T-helper 17 cell (primary cell): ENCODE measurements at regions not wholly inside any gene's neighbourhood (a gene's known extent, or its start where the extent isn't known, plus 50 kb on each side); places are given as distances from the start of the nearest gene placed in this dataset.
"Not testable (repeated sequence)": the region's sequence is repeated elsewhere in the genome, so short reads cannot be mapped to it uniquely, and the experiment has no call there.

Experiments used
- ATAC-seq: fragments of 150-1000 bp; cut with Tn5 transposase; 2 replicates; pipeline ENCODE4 v1.10.0; 2021; ENCODE audit warnings: mild to moderate bottlenecking, moderate library complexity
- DNase-seq, 3 donors: peaks; one replicate each; pipeline versions ENCODE4 v3.0.0 to v3.0.0-alpha.2; 2020 to 2021
- H3K9me3 ChIP-seq: one replicate; pipeline ENCODE4 v1.7.0; 2013; ENCODE audit warnings: low read length, mild to moderate bottlenecking; ENCODE audit not compliant: control insufficient read depth, poor library complexity, severe bottlenecking
- H3K27ac Mint-ChIP-seq: one replicate; pipeline ENCODE4 v1.8.0; 2022; ENCODE audit warnings: mild to moderate bottlenecking, moderate library complexity, mixed read lengths
- H3K27me3 Mint-ChIP-seq: one replicate; pipeline ENCODE4 v1.8.0; 2022; ENCODE audit warnings: mixed read lengths
- H3K36me3 Mint-ChIP-seq: one replicate; pipeline ENCODE4 v1.8.0; 2022; ENCODE audit warnings: low read depth, mixed read lengths
- H3K4me1 Mint-ChIP-seq: one replicate; pipeline ENCODE4 v1.8.0; 2022; ENCODE audit warnings: mild to moderate bottlenecking, mixed read lengths
- H3K4me3 Mint-ChIP-seq: one replicate; pipeline ENCODE4 v1.8.0; 2022; ENCODE audit warnings: mild to moderate bottlenecking, moderate library complexity, mixed read lengths

DNA sequence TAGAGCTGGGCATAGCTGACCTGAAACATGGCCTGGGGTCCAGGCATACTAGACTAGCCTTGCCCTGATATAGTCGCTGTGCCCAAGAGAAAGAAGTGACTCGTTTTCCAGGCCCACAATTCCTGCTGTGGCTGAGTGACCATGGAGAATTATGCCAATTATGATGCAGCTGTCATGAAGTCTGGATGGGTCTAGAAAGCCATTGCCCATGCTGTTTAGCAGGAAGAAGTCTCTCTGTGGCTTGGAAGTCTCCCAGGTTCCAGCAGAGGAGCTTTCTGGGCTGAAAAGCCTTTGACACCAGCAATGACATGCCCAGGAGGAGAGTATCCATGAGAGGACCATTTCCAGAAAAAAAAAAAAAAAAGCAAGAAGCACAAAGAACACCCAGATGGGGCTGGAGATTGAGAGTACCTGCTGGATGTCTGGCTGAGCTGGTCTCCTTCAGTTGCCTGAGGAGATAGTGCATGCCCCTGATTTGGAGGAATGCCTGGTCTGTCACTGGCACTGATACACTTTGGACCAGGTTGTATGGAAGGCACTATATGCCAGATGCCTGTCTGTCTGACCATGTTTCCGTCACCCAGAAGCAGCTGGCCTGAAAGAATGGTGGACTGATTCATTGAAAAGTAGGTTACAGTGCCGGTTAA, 128.0 kb upstream of the EPB41L4A start:
- DNase-seq = no peak
- ATAC-seq = no peak
- Mint-ChIP-seq H3K4me1 (peaks cover 4% of the 10 kb centered on the region), H3K27me3 (peaks cover 20% of the 10 kb centered on the region), H3K27ac (no peak overlapping the region), H3K36me3 (no peaks in the 10 kb centered on the region), H3K4me3 (no peak overlapping the region)
- H3K9me3 ChIP-seq = no peaks in the 10 kb centered on the region

DNA sequence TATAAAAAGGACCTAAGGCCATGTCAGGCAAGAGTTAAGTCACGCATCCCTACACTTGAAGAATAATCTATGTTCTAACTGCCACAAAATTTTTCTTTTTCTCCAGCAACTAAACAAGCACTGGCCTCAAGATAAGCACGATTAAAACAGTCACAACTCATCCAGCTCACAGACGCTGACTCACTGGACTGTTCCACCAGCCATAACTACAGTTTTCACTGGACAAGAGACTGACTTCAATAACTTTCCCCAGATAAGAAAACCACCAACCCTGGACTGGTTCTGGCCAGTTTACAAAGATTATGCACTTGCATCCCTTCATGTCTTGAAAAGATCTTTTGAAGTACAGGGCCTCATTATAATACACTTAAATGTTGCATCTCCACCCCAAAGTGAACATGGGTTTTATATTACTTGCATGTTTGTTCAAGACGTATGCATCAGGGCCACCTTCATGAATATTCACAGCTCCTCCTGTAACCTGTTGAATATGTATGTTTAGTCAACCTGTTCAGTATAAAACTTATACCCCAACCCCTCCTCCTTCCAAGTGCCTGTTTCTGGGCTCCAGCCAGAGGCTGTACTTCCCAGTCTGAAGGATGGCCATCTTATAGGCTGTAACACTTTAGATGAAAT, 129.3 kb upstream of the EPB41L4A start:
- no peak for DNase-seq

DNA sequence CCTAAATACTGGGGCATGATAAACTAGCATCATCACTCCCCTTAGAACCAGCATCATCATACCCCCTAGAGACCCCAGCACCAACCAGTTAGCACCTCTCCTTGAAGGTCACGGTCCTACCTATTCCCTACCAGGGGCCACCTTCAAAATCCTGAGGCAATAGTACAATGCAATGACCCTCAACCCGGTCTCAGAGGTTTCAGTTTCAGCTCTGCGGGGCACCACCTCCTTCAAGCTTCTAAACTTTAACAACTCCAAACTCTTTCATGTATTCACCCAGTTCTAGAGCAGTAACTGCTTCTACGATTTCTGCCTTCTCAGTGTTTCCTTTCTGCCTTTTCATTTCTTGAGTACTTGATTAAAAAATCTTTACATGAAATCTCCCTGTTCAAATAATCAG, 130.1 kb upstream of the EPB41L4A start:
- DNase-seq = no peak

More for the DNA sequence above, 129.3 kb upstream of the EPB41L4A start:
- no peaks in the 10 kb centered on the region for H3K9me3 ChIP-seq
- Mint-ChIP-seq H3K36me3 (no peaks in the 10 kb centered on the region), H3K27me3 (peaks cover 20% of the 10 kb centered on the region), H3K27ac (no peak overlapping the region), H3K4me3 (no peak overlapping the region), H3K4me1 (peaks cover 4% of the 10 kb centered on the region)
- ATAC-seq = no peak

DNA sequence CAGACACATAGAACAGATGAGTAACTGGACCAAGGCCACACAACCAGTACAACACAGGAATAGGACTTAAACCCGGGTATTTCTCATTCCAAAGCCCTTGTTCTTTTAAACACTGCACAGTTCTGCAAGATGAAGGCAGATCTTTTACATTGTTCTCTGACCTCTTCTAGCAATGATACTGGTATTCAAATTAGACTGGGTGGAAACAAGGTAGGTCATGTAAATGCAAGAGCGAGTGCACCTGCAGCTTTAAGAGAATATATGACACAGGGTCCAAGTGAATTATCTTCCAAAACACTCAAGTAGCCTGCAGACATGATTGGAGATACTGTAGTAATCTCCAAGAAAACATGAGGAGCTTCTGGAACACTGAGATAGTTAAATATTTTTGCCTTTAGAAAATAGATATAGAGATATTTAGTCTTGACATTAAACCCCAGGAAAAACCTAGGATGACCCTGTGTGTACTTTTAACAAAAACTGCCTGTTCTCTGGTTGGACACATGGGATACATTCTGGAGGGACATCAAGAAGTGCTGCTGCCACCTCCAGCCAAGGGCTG, 130.6 kb upstream of the EPB41L4A start:
- Mint-ChIP-seq H3K36me3 (no peaks in the 10 kb centered on the region), H3K27me3 (peaks cover 20% of the 10 kb centered on the region), H3K27ac (no peak overlapping the region), H3K4me1 (peaks cover 4% of the 10 kb centered on the region), H3K4me3 (no peak overlapping the region)
- ATAC-seq (no peak), DNase-seq (no peak)
- no peaks in the 10 kb centered on the region for H3K9me3 ChIP-seq

More for the DNA sequence above, 130.1 kb upstream of the EPB41L4A start:
- Mint-ChIP-seq H3K27me3 (peaks cover 20% of the 10 kb centered on the region), H3K4me3 (no peak overlapping the region), H3K4me1 (peaks cover 4% of the 10 kb centered on the region), H3K27ac (no peak overlapping the region), H3K36me3 (no peaks in the 10 kb centered on the region)
- ATAC-seq = no peak
- no peaks in the 10 kb centered on the region for H3K9me3 ChIP-seq

DNA sequence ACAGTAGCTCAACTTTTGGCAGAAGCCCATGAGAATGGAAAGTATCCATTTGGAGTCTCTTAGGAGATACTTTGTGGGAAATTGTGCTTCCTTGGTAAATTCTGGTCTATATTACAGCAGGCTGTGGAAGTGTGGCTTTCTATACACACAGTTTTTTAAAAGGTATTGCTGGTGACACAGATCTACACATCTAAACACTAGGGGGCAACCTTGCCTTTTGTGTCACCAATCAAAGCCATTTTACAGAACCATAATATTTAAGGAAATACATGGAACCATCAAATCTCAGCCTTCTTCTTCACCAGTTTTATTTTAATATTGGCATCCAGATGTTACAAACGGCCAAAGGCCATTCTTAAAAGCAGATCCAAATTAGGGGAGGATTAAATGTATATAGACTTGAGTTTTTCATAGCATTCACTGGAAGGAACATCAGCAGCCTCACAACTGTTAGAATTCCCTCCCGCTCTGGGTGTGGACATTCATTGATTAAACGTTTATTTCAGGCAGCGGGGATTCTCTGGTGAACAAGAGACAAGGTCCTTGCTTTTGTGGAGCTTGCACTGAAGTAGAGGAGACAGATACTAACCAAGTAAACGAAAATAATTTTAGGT, 132.4 kb upstream of the EPB41L4A start:
- H3K27me3 Mint-ChIP-seq = peaks cover 13% of the 10 kb centered on the region
- peak in 1 of 3 donors; percentile 5 for DNase-seq
- H3K9me3 ChIP-seq = no peaks in the 10 kb centered on the region
- H3K27ac Mint-ChIP-seq = no peak overlapping the region
- H3K4me1 Mint-ChIP-seq = peaks cover 4% of the 10 kb centered on the region
- H3K4me3 Mint-ChIP-seq = no peak overlapping the region
- ATAC-seq = peak; percentile 68
- no peaks in the 10 kb centered on the region for H3K36me3 Mint-ChIP-seq

DNA sequence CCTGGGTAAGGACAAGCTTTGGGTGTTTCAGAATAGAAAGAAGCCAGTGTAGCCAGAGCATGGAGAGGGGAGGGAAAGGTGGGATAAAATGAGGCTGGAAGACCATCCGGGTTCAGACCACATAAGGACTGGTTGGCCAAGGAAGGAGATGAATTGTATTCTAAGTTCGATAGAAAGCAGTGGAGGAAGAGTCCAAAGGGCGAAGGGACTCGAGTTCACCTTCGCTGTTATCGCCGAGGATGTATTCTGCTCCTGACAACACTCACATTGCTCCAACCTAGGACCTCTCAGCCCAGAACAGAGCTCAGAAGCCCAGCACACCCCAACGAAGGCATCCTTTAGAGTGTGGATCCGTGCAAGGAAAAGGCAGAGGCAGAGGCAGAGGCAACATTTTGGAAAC, 133.1 kb upstream of the EPB41L4A start:
- H3K36me3 Mint-ChIP-seq = no peaks in the 10 kb centered on the region

DNA sequence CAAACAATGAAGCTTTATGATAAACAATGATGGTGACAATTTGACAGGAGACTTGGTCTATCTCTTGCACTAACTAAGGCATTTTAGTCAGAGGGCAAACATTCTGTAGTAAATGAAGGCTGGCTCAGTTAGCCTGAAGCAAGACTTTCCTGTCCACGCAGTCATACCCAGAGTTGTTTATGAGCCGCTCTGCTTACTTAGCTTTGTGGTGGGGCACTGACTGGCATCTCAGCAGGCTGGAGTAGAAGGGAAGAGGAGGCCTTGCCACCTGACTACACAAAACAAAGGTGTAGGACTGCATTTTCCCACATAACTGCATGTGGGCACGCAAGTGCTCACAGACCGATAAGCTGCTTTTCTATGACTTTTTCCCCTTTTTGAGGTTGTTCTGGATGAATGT, 133.7 kb upstream of the EPB41L4A start:
- Mint-ChIP-seq H3K4me1 (peaks cover 4% of the 10 kb centered on the region), H3K36me3 (no peaks in the 10 kb centered on the region), H3K27me3 (peaks cover 9% of the 10 kb centered on the region), H3K4me3 (no peak overlapping the region), H3K27ac (no peak overlapping the region)
- DNase-seq (no peak), ATAC-seq (no peak)
- H3K9me3 ChIP-seq = no peaks in the 10 kb centered on the region

More for the DNA sequence above, 133.1 kb upstream of the EPB41L4A start:
- Mint-ChIP-seq H3K27ac (no peak overlapping the region), H3K4me3 (no peak overlapping the region), H3K27me3 (peaks cover 9% of the 10 kb centered on the region), H3K4me1 (peaks cover 4% of the 10 kb centered on the region)
- H3K9me3 ChIP-seq = no peaks in the 10 kb centered on the region
- no peak for DNase-seq
- ATAC-seq = no peak

DNA sequence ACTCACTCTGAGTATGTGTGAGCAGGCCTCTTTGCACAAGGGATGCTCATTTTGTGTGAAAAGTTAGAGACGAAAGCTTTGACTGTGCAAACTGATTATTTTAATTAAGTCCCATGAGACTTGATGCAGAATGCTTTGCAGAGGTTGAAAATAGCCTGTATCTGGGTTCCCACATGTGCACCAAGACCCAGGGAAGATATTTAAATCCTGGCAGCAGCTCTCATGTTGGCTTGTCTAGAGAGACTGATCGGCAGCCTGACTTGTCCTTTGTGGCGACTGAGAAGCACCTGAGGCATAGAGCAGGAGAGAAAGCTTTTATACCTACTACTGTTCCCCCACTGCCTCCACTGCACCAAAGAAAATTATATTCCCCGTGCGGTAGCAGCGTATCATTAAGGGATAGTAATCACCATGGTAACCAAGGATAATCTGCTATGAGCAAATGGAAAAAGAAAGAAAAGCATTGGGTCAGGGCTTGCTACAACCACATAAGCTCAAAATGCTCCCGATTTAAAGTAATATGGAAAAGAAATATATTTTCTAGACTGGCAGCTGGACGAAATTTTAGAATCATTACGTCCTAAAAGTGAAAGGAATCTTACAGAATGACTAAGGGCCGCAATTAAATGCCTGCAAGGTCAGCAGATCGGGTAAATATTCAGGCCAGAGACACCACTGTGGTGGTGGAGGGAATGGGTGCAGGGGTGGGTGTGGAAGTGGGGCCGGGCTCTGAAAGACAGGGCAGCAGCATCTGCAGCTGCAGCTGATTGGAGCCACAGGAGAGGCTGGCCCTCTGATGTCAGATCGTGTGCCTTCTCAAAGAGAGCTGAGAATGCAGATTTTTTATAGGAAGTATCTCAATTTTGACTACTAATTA, 135.3 kb upstream of the EPB41L4A start:
- H3K36me3 Mint-ChIP-seq = no peaks in the 10 kb centered on the region
- no peak overlapping the region for H3K4me3 Mint-ChIP-seq
- no peak for DNase-seq

DNA sequence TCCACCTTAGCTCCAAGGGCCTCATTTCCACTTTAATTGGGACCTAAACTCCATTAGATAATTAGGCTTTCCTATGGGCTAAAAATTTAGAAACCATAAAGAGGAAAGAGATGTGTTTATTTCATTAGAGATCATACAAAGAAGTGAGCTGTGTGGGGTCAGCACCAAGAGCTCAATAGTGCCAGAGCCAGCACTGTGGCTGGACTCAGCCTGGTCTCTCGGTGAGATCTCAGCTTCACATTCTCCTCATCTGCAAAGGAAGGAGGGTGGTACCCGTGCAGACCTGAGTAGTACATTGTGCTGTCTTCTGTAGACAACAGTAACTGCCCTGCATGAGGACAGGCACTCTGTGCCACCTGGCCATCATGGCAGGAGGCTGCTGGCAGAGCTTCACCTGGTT, 136.1 kb upstream of the EPB41L4A start:
- Mint-ChIP-seq H3K36me3 (no peaks in the 10 kb centered on the region), H3K4me1 (no peaks in the 10 kb centered on the region), H3K27ac (peak overlapping the region; percentile 59), H3K4me3 (no peak overlapping the region), H3K27me3 (no peaks in the 10 kb centered on the region)
- DNase-seq = no peak
- no peaks in the 10 kb centered on the region for H3K9me3 ChIP-seq
- no peak for ATAC-seq

More for the DNA sequence above, 135.3 kb upstream of the EPB41L4A start:
- no peaks in the 10 kb centered on the region for H3K9me3 ChIP-seq
- Mint-ChIP-seq H3K4me1 (peaks cover under 1% of the 10 kb centered on the region), H3K27ac (peak overlapping the region; percentile 59), H3K27me3 (peaks cover 5% of the 10 kb centered on the region)
- ATAC-seq = no peak

DNA sequence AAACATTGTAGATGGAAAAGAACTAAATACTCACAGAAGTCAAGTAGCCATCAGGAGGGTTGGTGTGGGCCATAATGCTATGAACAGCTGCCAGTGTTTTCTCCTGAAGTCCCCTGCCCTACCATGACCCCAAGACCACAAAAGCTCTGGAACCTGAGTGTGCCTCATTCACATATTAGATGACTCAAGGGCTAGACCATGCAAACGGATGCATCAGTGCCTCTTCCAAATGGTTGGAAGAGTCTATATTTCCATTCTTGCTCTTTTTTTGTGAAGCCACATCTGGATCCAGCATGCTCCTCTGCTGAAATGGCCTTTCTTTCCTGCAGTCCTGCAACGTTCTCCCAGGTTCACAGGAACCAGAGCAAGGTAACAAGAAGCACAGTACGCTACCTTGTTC, 136.6 kb upstream of the EPB41L4A start:
- H3K4me1 Mint-ChIP-seq = no peaks in the 10 kb centered on the region
- DNase-seq = no peak
- H3K27me3 Mint-ChIP-seq = no peaks in the 10 kb centered on the region
- H3K4me3 Mint-ChIP-seq = no peak overlapping the region
- H3K27ac Mint-ChIP-seq = no peak overlapping the region
- no peaks in the 10 kb centered on the region for H3K9me3 ChIP-seq
- no peak for ATAC-seq
- H3K36me3 Mint-ChIP-seq = no peaks in the 10 kb centered on the region

DNA sequence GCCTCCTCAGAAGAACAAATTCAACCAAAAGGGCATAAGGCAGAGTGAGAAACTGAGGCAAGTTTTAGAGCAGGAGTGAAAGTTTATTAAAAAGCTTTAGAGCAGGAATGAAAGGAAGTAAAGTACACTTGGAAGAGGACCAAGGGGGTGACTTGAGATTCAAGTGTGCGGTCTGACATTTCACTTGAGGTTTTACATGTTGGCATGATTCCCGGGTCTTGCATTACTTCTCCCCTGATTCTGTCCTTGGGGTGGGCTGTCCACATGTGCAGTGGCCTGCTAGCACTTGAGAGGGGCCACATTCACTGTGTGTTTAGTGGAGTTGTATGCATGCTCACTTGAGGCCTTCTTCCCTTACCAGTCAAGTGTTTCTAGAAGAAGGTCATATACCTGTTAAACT, 140.4 kb upstream of the EPB41L4A start:
- H3K27me3 Mint-ChIP-seq, H3K9me3 ChIP-seq, H3K4me1 Mint-ChIP-seq, H3K4me3 Mint-ChIP-seq, ATAC-seq, DNase-seq, H3K27ac Mint-ChIP-seq, H3K36me3 Mint-ChIP-seq: not testable (repeated sequence)

DNA sequence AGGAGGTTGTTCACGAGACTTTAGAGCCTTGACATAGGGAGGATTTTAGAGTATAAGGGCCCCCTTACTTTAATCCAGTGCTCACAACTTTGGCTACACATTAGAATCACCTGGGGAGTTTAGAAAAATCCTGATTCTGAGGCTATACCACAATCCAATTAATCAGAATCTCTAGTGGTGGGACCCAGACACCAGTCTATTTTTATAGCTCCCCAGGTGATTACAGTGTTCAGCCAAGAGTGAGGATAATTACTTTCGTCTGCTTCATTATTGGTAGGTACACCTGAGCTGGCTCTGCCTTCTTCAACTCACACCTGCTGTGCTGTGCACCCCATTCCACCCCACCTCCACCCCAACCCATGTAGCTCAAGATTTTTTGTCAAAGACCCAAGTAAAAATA, 141.3 kb upstream of the EPB41L4A start:
- peaks cover 4% of the 10 kb centered on the region for H3K27me3 Mint-ChIP-seq
- no peak overlapping the region for H3K4me3 Mint-ChIP-seq
- no peak for ATAC-seq
- no peaks in the 10 kb centered on the region for H3K4me1 Mint-ChIP-seq
- no peaks in the 10 kb centered on the region for H3K9me3 ChIP-seq
- H3K27ac Mint-ChIP-seq = no peak overlapping the region
- no peak for DNase-seq
- H3K36me3 Mint-ChIP-seq = no peaks in the 10 kb centered on the region
